ENCODE measurements at regions not wholly inside any gene's neighbourhood (a gene's known extent, or its start where the extent isn't known, plus 50 kb on each side); places are given as distances from the start of the nearest gene placed in this dataset.

- TF ChIP-seq CTCF (IDR thresholded peaks at IDR 0.05; ENCODE audit: low read length) (no peak), EZH2 (optimal IDR thresholded peaks at IDR 0.05; ENCODE audit: low read depth, low read length) (no peak)
Observed at GRCh38 chr14:30354439-30354838, 204.5 kb upstream of the G2E3 start.
